Colonic mucosa (tissue), 4 donors: ENCODE measurements at regions not wholly inside any gene's neighbourhood (a gene's known extent, or its start where the extent isn't known, plus 50 kb on each side); places are given as distances from the start of the nearest gene placed in this dataset.

Source experiments
- DNase-seq: peaks from one replicate; pipeline ENCODE4 v3.0.0-alpha.2; 2020
- H3K27ac ChIP-seq: fragments of 200-600 bp; one replicate; pipeline ENCODE4 v1.8.0; 2021
- H3K27me3 ChIP-seq: fragments of 200-600 bp; one replicate; pipeline ENCODE4 v1.8.0; 2021
- H3K36me3 ChIP-seq: fragments of 200-600 bp; one replicate; pipeline ENCODE4 v1.8.0; 2021
- H3K4me1 ChIP-seq: fragments of 200-600 bp; one replicate; pipeline ENCODE4 v1.8.0; 2021; ENCODE audit warnings: mild to moderate bottlenecking
- H3K4me3 ChIP-seq: fragments of 200-600 bp; one replicate; pipeline ENCODE4 v1.8.0; 2021
- H3K9ac ChIP-seq, 2 donors: one replicate each; pipeline ENCODE4 v1.7.0; 2013; ENCODE audit warnings: control low read depth in 2 of 2, low read depth in 2 of 2, low read length in 2 of 2
- H3K9me3 ChIP-seq: fragments of 200-600 bp; one replicate; pipeline ENCODE4 v1.8.0; 2021
- intact Hi-C: fragments of 100-400 bp; cut with DNase I; formaldehyde crosslinking; loops from one replicate; pipeline ENCODE4 v1.14.1; 2022
- TF ChIP-seq, protein P1 (sequence below): fragments of 200-600 bp; IDR thresholded peaks from one replicate; pipeline ENCODE4 v1.8.0; 2022; ENCODE audit warnings: antibody characterized with exemption, mild to moderate bottlenecking
- donor health status: healthy.
- donor health status: DM: no; HTN: no; CAD: no.
- donor health status: DM: no; HTN: no; CAD: no.

DNA sequence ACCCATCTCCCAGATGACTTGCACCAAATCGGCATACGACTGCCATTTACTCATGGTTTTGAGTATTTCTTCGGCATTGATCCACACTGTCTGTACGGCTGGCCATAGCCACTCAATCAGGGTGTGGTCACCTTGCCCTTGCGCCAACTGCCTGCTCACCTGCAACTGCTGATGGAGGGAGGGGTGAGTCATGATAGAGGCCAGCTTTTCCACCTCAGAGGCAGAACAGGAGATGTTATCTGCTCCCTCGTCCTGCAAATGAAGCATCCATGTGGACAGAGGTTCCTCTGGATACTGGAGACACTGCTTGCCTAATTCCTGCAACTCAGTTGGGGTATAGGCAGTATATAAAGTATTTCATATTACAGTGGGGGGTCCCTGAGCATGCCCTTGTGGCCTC is 85.6 kb upstream of the ATP10B start:
- H3K36me3 ChIP-seq, result no peaks in the 10 kb centered on the region
- intact Hi-C loops, result no loop called here
- no peak overlapping the region for H3K27ac ChIP-seq
- no peak overlapping the region for H3K4me3 ChIP-seq
- H3K27me3 ChIP-seq, result no peaks in the 10 kb centered on the region
- no peaks in the 10 kb centered on the region for H3K9me3 ChIP-seq
- H3K4me1 ChIP-seq, result no peaks in the 10 kb centered on the region
- TF ChIP-seq, protein P1, sequence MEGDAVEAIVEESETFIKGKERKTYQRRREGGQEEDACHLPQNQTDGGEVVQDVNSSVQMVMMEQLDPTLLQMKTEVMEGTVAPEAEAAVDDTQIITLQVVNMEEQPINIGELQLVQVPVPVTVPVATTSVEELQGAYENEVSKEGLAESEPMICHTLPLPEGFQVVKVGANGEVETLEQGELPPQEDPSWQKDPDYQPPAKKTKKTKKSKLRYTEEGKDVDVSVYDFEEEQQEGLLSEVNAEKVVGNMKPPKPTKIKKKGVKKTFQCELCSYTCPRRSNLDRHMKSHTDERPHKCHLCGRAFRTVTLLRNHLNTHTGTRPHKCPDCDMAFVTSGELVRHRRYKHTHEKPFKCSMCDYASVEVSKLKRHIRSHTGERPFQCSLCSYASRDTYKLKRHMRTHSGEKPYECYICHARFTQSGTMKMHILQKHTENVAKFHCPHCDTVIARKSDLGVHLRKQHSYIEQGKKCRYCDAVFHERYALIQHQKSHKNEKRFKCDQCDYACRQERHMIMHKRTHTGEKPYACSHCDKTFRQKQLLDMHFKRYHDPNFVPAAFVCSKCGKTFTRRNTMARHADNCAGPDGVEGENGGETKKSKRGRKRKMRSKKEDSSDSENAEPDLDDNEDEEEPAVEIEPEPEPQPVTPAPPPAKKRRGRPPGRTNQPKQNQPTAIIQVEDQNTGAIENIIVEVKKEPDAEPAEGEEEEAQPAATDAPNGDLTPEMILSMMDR, result no peak
- H3K9ac ChIP-seq, result no peak overlapping the region
- no peak for DNase-seq

DNA sequence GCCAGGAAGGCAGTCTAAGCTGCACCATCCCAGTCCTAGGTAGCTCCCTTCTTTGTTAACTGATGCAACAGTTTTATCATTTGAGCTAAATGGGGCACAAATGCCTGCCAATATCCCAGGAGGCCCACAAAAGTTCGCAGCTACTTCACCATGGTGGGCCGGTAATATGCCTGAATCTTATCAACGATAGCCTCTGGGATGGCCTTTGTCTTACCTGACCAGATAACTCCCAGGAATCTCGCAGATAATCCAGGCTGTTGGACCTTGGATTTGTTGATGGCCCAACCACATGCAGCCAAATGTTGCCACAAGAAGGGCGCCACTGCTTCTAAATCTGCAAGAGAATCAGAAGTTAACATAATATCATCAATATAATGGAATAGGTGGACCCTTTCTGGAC is 83.8 kb upstream of the ATP10B start:
- H3K27ac ChIP-seq, result no peak overlapping the region
- TF ChIP-seq, protein P1, result no peak
- H3K9ac ChIP-seq, result no peak overlapping the region
- intact Hi-C loops, result no loop called here
- H3K4me1 ChIP-seq, result no peaks in the 10 kb centered on the region
- H3K9me3 ChIP-seq, result no peaks in the 10 kb centered on the region
- no peaks in the 10 kb centered on the region for H3K27me3 ChIP-seq
- no peaks in the 10 kb centered on the region for H3K36me3 ChIP-seq
- H3K4me3 ChIP-seq, result no peak overlapping the region
- no peak for DNase-seq

DNA sequence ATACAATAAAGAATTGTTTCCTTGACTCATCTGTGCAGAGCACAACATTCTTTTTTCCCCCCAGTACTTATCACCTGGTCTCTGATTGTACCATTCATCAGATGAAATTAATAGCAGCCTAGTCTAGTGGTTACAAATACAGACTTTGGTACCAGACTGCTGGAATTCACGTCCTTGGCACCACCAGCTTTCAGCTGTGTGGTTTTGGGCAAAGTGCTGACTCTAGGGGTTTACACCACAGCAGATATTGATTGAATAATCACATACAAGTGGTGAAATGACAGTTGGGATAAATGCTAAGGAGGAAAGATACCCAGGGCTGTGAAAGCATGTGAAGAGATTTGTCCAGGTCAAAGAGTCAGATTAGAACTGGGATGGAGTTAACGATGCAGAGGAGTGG is 79.3 kb upstream of the ATP10B start:
- peaks cover 5% of the 10 kb centered on the region for H3K4me1 ChIP-seq
- intact Hi-C loops, result no loop called here
- DNase-seq, result no peak
- H3K36me3 ChIP-seq, result no peaks in the 10 kb centered on the region
- no peaks in the 10 kb centered on the region for H3K9me3 ChIP-seq
- H3K4me3 ChIP-seq, result no peak overlapping the region
- no peak overlapping the region for H3K9ac ChIP-seq
- TF ChIP-seq, protein P1, result no peak
- H3K27me3 ChIP-seq, result no peaks in the 10 kb centered on the region
- no peak overlapping the region for H3K27ac ChIP-seq

DNA sequence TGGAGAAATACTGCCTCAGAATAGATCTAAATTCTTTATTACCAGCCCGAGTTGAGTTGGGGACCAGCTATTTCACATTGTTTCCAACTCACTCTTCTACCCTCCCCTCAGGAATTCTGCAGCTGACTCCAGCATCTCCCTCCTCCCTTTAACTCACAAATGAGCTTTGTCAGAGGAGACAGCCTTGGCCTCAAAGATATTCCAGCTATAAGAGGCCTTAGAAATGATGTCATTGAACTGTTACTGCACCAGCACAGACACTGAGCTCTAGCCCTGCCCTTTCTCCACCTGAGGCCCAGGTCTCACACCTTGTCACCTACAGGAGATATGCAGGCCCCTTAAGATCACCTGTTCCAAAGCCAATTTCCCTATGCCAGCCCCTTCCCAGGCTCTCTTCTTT is 78.4 kb upstream of the ATP10B start:
- H3K9me3 ChIP-seq, result no peaks in the 10 kb centered on the region
- no peaks in the 10 kb centered on the region for H3K36me3 ChIP-seq
- no peak overlapping the region for H3K27ac ChIP-seq
- no peak overlapping the region for H3K4me3 ChIP-seq
- H3K27me3 ChIP-seq, result no peaks in the 10 kb centered on the region
- H3K9ac ChIP-seq, result no peak overlapping the region
- TF ChIP-seq, protein P1, result no peak
- peaks cover 5% of the 10 kb centered on the region for H3K4me1 ChIP-seq
- intact Hi-C loops, result no loop called here
- no peak for DNase-seq

DNA sequence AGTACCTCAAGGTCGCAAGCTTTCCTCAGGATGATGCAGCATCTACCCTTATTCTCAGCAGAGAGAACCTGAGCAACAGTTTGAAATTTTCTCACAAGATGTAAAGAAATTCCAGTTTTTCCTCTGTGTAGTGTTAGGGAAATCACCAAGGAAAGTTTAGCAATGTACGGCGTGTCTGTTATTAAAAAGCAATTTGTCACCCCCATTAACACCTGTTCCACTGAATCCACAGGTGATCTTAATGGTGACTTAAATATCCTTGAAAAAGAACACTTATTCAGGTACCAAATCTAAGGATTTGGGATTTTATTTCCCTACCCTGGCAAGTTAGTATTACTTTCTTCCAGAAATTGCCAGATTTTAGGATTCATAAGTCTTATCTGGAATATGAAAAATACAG is 77.9 kb upstream of the ATP10B start:
- no peaks in the 10 kb centered on the region for H3K9me3 ChIP-seq
- no peak overlapping the region for H3K9ac ChIP-seq
- no peaks in the 10 kb centered on the region for H3K27me3 ChIP-seq
- TF ChIP-seq, protein P1, result no peak
- H3K36me3 ChIP-seq, result no peaks in the 10 kb centered on the region
- H3K27ac ChIP-seq, result no peak overlapping the region
- H3K4me1 ChIP-seq, result peaks cover 5% of the 10 kb centered on the region
- intact Hi-C loops, result no loop called here
- no peak for DNase-seq
- no peak overlapping the region for H3K4me3 ChIP-seq

DNA sequence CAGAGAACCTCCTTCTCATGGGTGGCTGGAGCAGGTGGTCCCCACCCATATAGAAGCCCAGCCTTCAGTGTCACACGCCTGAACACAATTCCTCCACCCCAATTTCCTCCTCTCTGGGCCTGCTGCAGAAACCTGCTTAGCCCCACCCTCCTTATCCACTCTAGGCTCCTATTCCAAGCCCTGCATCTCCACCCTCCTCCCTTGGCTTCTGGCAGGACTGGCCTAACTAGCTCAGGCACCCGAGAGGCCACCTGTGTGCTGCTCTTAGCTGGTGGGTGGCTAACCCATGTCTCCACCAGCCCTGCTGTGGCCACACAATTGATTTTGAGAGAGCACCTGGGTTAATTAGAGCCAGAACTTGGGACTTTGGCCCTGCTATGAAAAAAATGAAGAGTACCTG is 77.3 kb upstream of the ATP10B start:
- peak; percentile 88 for DNase-seq
- Histone ChIP-seq H3K4me1 (peaks cover 5% of the 10 kb centered on the region), H3K27me3 (no peaks in the 10 kb centered on the region), H3K9ac (no peak overlapping the region), H3K27ac (no peak overlapping the region), H3K36me3 (no peaks in the 10 kb centered on the region), H3K4me3 (no peak overlapping the region), H3K9me3 (no peaks in the 10 kb centered on the region)
- TF ChIP-seq, protein P1, result no peak
- intact Hi-C loops, result no loop called here
